Fibroblast of skin of left biceps (primary cell): ENCODE measurements at regions not wholly inside any gene's neighbourhood (a gene's known extent, or its start where the extent isn't known, plus 50 kb on each side); places are given as distances from the start of the nearest gene placed in this dataset.
"Not testable (repeated sequence)": the region's sequence is repeated elsewhere in the genome, so short reads cannot be mapped to it uniquely, and the experiment has no call there.

Experiments
- DNase-seq, 2 experiments: peaks; one replicate each; pipeline ENCODE4 v3.0.0-alpha.2; 2013; ENCODE audit warnings: low read depth in 2 of 2

GRCh38 chr3:34869696-34870095 lies 769.6 kb upstream of the ARPP21 start:
- no peak for DNase-seq

GRCh38 chr3:34872406-34872805 lies 766.9 kb upstream of the ARPP21 start:
- DNase-seq: no peak

GRCh38 chr3:34876997-34877396 lies 762.3 kb upstream of the ARPP21 start:
- DNase-seq: no peak

GRCh38 chr3:34878488-34878887 lies 760.8 kb upstream of the ARPP21 start:
- DNase-seq: no peak

GRCh38 chr3:34881026-34881425 lies 758.3 kb upstream of the ARPP21 start:
- no peak for DNase-seq

GRCh38 chr3:34882764-34883163 lies 756.6 kb upstream of the ARPP21 start:
- no peak for DNase-seq

- DNase-seq: no peak
Measured at GRCh38 chr3:34884007-34884406, 755.3 kb upstream of the ARPP21 start.

- no peak for DNase-seq
Measured at GRCh38 chr3:34886443-34886842, 752.9 kb upstream of the ARPP21 start.

- no peak for DNase-seq
Measured at GRCh38 chr3:34889641-34890040, 749.7 kb upstream of the ARPP21 start.

- no peak for DNase-seq
Measured at GRCh38 chr3:34890247-34890646, 749.1 kb upstream of the ARPP21 start.

- no peak for DNase-seq
Measured at GRCh38 chr3:34891941-34892340, 747.4 kb upstream of the ARPP21 start.

- no peak for DNase-seq
Measured at GRCh38 chr3:34895841-34896240, 743.5 kb upstream of the ARPP21 start.

GRCh38 chr3:34909679-34910078 lies 729.6 kb upstream of the ARPP21 start:
- DNase-seq: not testable (repeated sequence)

- DNase-seq: no peak
Measured at GRCh38 chr3:34919025-34919424, 720.3 kb upstream of the ARPP21 start.

- no peak for DNase-seq
Measured at GRCh38 chr3:34920806-34921205, 718.5 kb upstream of the ARPP21 start.

- DNase-seq: no peak
Measured at GRCh38 chr3:34924961-34925360, 714.4 kb upstream of the ARPP21 start.

GRCh38 chr3:34925851-34926250 lies 713.5 kb upstream of the ARPP21 start:
- no peak for DNase-seq

GRCh38 chr3:34929036-34929435 lies 710.3 kb upstream of the ARPP21 start:
- DNase-seq: no peak

GRCh38 chr3:34934660-34935059 lies 704.7 kb upstream of the ARPP21 start:
- no peak for DNase-seq

- no peak for DNase-seq
Measured at GRCh38 chr3:34938784-34939183, 700.5 kb upstream of the ARPP21 start.

GRCh38 chr3:34942256-34942655 lies 697.1 kb upstream of the ARPP21 start:
- DNase-seq: no peak

- DNase-seq: peak; percentile 70 to 71
Measured at GRCh38 chr3:34947834-34948233, 691.5 kb upstream of the ARPP21 start.

- peak in 1 of 2 experiments; percentile 20 for DNase-seq
Measured at GRCh38 chr3:34948517-34948916, 690.8 kb upstream of the ARPP21 start.

- DNase-seq: no peak
Measured at GRCh38 chr3:34955680-34956079, 683.6 kb upstream of the ARPP21 start.

GRCh38 chr3:34956511-34956910 lies 682.8 kb upstream of the ARPP21 start:
- no peak for DNase-seq
